ENCODE measurements at regions not wholly inside any gene's neighbourhood (a gene's known extent, or its start where the extent isn't known, plus 50 kb on each side); places are given as distances from the start of the nearest gene placed in this dataset.

GRCh38 chr7:113172726-113173125 lies 54.4 kb upstream of the SMIM30 start:
- no peak for DNase-seq (ENCODE audit: low spot score)
- no peak for TF ChIP-seq CTCF (IDR thresholded peaks at IDR 0.05; ENCODE audit: borderline replicate concordance, control extremely low read depth, extremely low read depth, insufficient read depth, missing control alignments)
- in situ Hi-C loops (cut with MboI; ENCODE audit: low sequenced_read_pairs, unreplicated experiment), result loop anchor here (25.0 kb wide), 1 partner anchor 240 kb away; no protein-coding TSS in a partner anchor

GRCh38 chr7:113170591-113170990 lies 52.2 kb upstream of the SMIM30 start:
- DNase-seq (ENCODE audit: low spot score), result no peak
- no peak for TF ChIP-seq CTCF (IDR thresholded peaks at IDR 0.05; ENCODE audit: borderline replicate concordance, control extremely low read depth, extremely low read depth, insufficient read depth, missing control alignments)
- in situ Hi-C loops (cut with MboI; ENCODE audit: low sequenced_read_pairs, unreplicated experiment), result loop anchor here (25.0 kb wide), 1 partner anchor 242 kb away; no protein-coding TSS in a partner anchor

Data from GM13976 (cell line).